ENCODE measurements at regions not wholly inside any gene's neighbourhood (a gene's known extent, or its start where the extent isn't known, plus 50 kb on each side); places are given as distances from the start of the nearest gene placed in this dataset.

GRCh38 chr17:79422236-79422635, 188.6 kb downstream of the RBFOX3 start:
- Histone ChIP-seq H4K20me1 (ENCODE audit: insufficient read depth, low read length) (peaks cover 3% of the 10 kb centered on the region), H3K9me3 (ENCODE audit: insufficient read depth, low read length, severe bottlenecking) (no peaks in the 10 kb centered on the region), H3K4me1 (ENCODE audit: insufficient read depth, low read length) (no peaks in the 10 kb centered on the region), H3K4me3 (ENCODE audit: low read depth in 1 of 2, low read length in 2 of 2) (no peak overlapping the region), H3K9ac (ENCODE audit: low read depth, low read length) (no peak overlapping the region), H2AFZ (ENCODE audit: low read depth, low read length) (no peak overlapping the region), H3K27me3 (ENCODE audit: insufficient read depth, low read length, poor library complexity) (peaks cover 3% of the 10 kb centered on the region), H3K79me2 (ENCODE audit: insufficient read depth, low read length) (no peaks in the 10 kb centered on the region), H3K36me3 (ENCODE audit: insufficient read depth, low read length) (no peaks in the 10 kb centered on the region), H3K27ac (ENCODE audit: low read length) (no peak overlapping the region), H3K4me2 (ENCODE audit: insufficient read depth, low read length) (no peak overlapping the region)
- TF ChIP-seq CTCF (IDR thresholded peaks at IDR 0.05; ENCODE audit: borderline replicate concordance, extremely low read depth, low read length, poor library complexity, severe bottlenecking) = no peak
- TF ChIP-seq EZH2 (IDR thresholded peaks at IDR 0.05; ENCODE audit: borderline replicate concordance, low read depth, low read length, severe bottlenecking) = no peak
- ATAC-seq (ENCODE audit: insufficient read depth, low read depth) (no peak), DNase-seq (no peak)

GRCh38 chr17:79420318-79421243, 190.3 kb downstream of the RBFOX3 start:
- H3K9me3 ChIP-seq (ENCODE audit: insufficient read depth, low read length, severe bottlenecking) = no peaks in the 10 kb centered on the region
- peaks cover 3% of the 10 kb centered on the region for H4K20me1 ChIP-seq (ENCODE audit: insufficient read depth, low read length)
- no peaks in the 10 kb centered on the region for H3K4me1 ChIP-seq (ENCODE audit: insufficient read depth, low read length)
- DNase-seq (no peak), ATAC-seq (ENCODE audit: insufficient read depth, low read depth) (no peak)
- no peak for TF ChIP-seq CTCF (IDR thresholded peaks at IDR 0.05; ENCODE audit: borderline replicate concordance, extremely low read depth, low read length, poor library complexity, severe bottlenecking)
- no peak overlapping the region for H3K4me3 ChIP-seq (ENCODE audit: low read depth in 1 of 2, low read length in 2 of 2)
- H3K4me2 ChIP-seq (ENCODE audit: insufficient read depth, low read length) = no peak overlapping the region
- H3K27me3 ChIP-seq (ENCODE audit: insufficient read depth, low read length, poor library complexity) = no peaks in the 10 kb centered on the region
- no peak overlapping the region for H3K27ac ChIP-seq (ENCODE audit: low read length)
- H3K9ac ChIP-seq (ENCODE audit: low read depth, low read length) = no peak overlapping the region
- H2AFZ ChIP-seq (ENCODE audit: low read depth, low read length) = no peak overlapping the region
- H3K36me3 ChIP-seq (ENCODE audit: insufficient read depth, low read length) = no peaks in the 10 kb centered on the region
- no peaks in the 10 kb centered on the region for H3K79me2 ChIP-seq (ENCODE audit: insufficient read depth, low read length)

- Histone ChIP-seq H3K79me2 (ENCODE audit: insufficient read depth, low read length) (no peaks in the 10 kb centered on the region), H3K9me3 (ENCODE audit: insufficient read depth, low read length, severe bottlenecking) (no peaks in the 10 kb centered on the region), H2AFZ (ENCODE audit: low read depth, low read length) (no peak overlapping the region), H4K20me1 (ENCODE audit: insufficient read depth, low read length) (peaks cover 3% of the 10 kb centered on the region), H3K4me2 (ENCODE audit: insufficient read depth, low read length) (no peak overlapping the region), H3K4me1 (ENCODE audit: insufficient read depth, low read length) (no peaks in the 10 kb centered on the region), H3K36me3 (ENCODE audit: insufficient read depth, low read length) (no peaks in the 10 kb centered on the region), H3K9ac (ENCODE audit: low read depth, low read length) (no peak overlapping the region), H3K27me3 (ENCODE audit: insufficient read depth, low read length, poor library complexity) (no peaks in the 10 kb centered on the region), H3K4me3 (ENCODE audit: low read depth in 1 of 2, low read length in 2 of 2) (no peak overlapping the region), H3K27ac (ENCODE audit: low read length) (no peak overlapping the region)
- DNase-seq = no peak
- ATAC-seq (ENCODE audit: insufficient read depth, low read depth) = no peak
- TF ChIP-seq EZH2 (IDR thresholded peaks at IDR 0.05; ENCODE audit: borderline replicate concordance, low read depth, low read length, severe bottlenecking) (no peak), CTCF (IDR thresholded peaks at IDR 0.05; ENCODE audit: borderline replicate concordance, extremely low read depth, low read length, poor library complexity, severe bottlenecking) (no peak)
Measured at GRCh38 chr17:79417476-79417988, 193.3 kb downstream of the RBFOX3 start.

Data from DND-41 (cell line).